ENCODE measurements at regions not wholly inside any gene's neighbourhood (a gene's known extent, or its start where the extent isn't known, plus 50 kb on each side); places are given as distances from the start of the nearest gene placed in this dataset.

- TF ChIP-seq CTCF (IDR thresholded peaks at IDR 0.05; ENCODE audit: unreplicated experiment in 3 of 3): no peak
- Mint-ChIP-seq H3K27me3 (ENCODE audit: low read depth) (no peaks in the 10 kb centered on the region), H3K4me3 (no peak overlapping the region), H3K4me1 (peaks cover 6% of the 10 kb centered on the region), H3K9me3 (peaks cover 12% of the 10 kb centered on the region), H3K27ac (peak overlapping the region in 2 of 3 experiments; percentile 35 to 67), H3K36me3 (ENCODE audit: low read depth) (no peaks in the 10 kb centered on the region)
Measured at GRCh38 chr2:160689441-160689840, 195.8 kb upstream of the RBMS1 start.

GRCh38 chr2:160694221-160694620, 200.6 kb upstream of the RBMS1 start:
- Mint-ChIP-seq H3K4me1 (peaks cover 2% of the 10 kb centered on the region), H3K27ac (no peak overlapping the region), H3K36me3 (ENCODE audit: low read depth) (no peaks in the 10 kb centered on the region), H3K4me3 (no peak overlapping the region), H3K9me3 (peaks cover 12% of the 10 kb centered on the region), H3K27me3 (ENCODE audit: low read depth) (no peaks in the 10 kb centered on the region)
- no peak for TF ChIP-seq CTCF (IDR thresholded peaks at IDR 0.05; ENCODE audit: unreplicated experiment in 3 of 3)

GRCh38 chr2:160694631-160695030, 201.0 kb upstream of the RBMS1 start:
- no peak overlapping the region for H3K4me3 Mint-ChIP-seq
- no peaks in the 10 kb centered on the region for H3K36me3 Mint-ChIP-seq (ENCODE audit: low read depth)
- no peaks in the 10 kb centered on the region for H3K27me3 Mint-ChIP-seq (ENCODE audit: low read depth)
- peaks cover 6% of the 10 kb centered on the region for H3K4me1 Mint-ChIP-seq
- H3K9me3 Mint-ChIP-seq: peaks cover 12% of the 10 kb centered on the region
- no peak overlapping the region for H3K27ac Mint-ChIP-seq
- TF ChIP-seq CTCF (IDR thresholded peaks at IDR 0.05; ENCODE audit: unreplicated experiment in 3 of 3): no peak

GRCh38 chr2:160695402-160696086, 201.9 kb upstream of the RBMS1 start:
- Mint-ChIP-seq H3K4me1 (peaks cover 11% of the 10 kb centered on the region), H3K9me3 (peaks cover 10% of the 10 kb centered on the region), H3K36me3 (ENCODE audit: low read depth) (no peaks in the 10 kb centered on the region), H3K27ac (no peak overlapping the region), H3K27me3 (ENCODE audit: low read depth) (no peaks in the 10 kb centered on the region), H3K4me3 (no peak overlapping the region)
- no peak for TF ChIP-seq CTCF (IDR thresholded peaks at IDR 0.05; ENCODE audit: unreplicated experiment in 3 of 3)

GRCh38 chr2:160696087-160696452, 202.5 kb upstream of the RBMS1 start:
- Mint-ChIP-seq H3K36me3 (ENCODE audit: low read depth) (no peaks in the 10 kb centered on the region), H3K4me3 (no peak overlapping the region), H3K27me3 (ENCODE audit: low read depth) (no peaks in the 10 kb centered on the region), H3K9me3 (peaks cover 8% of the 10 kb centered on the region), H3K27ac (no peak overlapping the region), H3K4me1 (peaks cover 15% of the 10 kb centered on the region)
- no peak for TF ChIP-seq CTCF (IDR thresholded peaks at IDR 0.05; ENCODE audit: unreplicated experiment in 3 of 3)

GRCh38 chr2:160697817-160698216, 204.2 kb upstream of the RBMS1 start:
- Mint-ChIP-seq H3K4me1 (peaks cover 29% of the 10 kb centered on the region), H3K27ac (peak overlapping the region in 1 of 3 experiments; percentile 98), H3K36me3 (ENCODE audit: low read depth) (no peaks in the 10 kb centered on the region), H3K27me3 (ENCODE audit: low read depth) (no peaks in the 10 kb centered on the region), H3K4me3 (no peak overlapping the region), H3K9me3 (peaks cover 5% of the 10 kb centered on the region)
- TF ChIP-seq CTCF (IDR thresholded peaks at IDR 0.05; ENCODE audit: unreplicated experiment in 3 of 3): no peak

All from nephron (organoid).